ENCODE measurements at regions not wholly inside any gene's neighbourhood (a gene's known extent, or its start where the extent isn't known, plus 50 kb on each side); places are given as distances from the start of the nearest gene placed in this dataset.

- Mint-ChIP-seq H3K4me3 (no peak overlapping the region), H3K27ac (peak overlapping the region in 1 of 7 donors; percentile 83), H3K36me3 (no peaks in the 10 kb centered on the region), H3K9me3 (peaks cover 0 to 2% (median 0%) of the 10 kb centered on the region in 7 donors), H3K27me3 (ENCODE audit: low read depth in 3 of 3) (peaks cover 0 to 3% (median 0%) of the 10 kb centered on the region in 3 donors), H3K4me1 (no peaks in the 10 kb centered on the region)
- H2AFZ ChIP-seq (ENCODE audit: insufficient read depth, low read depth, low read length, poor library complexity, severe bottlenecking), result no peak overlapping the region
- H3K4me3 ChIP-seq (replicated peaks in 1 of 3; ENCODE audit: low read depth in 2 of 3, low read length in 3 of 3), result no peak overlapping the region
- H3K4me2 ChIP-seq (replicated peaks; ENCODE audit: extremely low read depth, low read length, poor library complexity, severe bottlenecking), result no peak overlapping the region
- no peaks in the 10 kb centered on the region for H3K9me3 ChIP-seq (replicated peaks in 1 of 2; ENCODE audit: control insufficient read depth in 1 of 2, insufficient read depth in 1 of 2, low read length in 2 of 2)
- H3K4me1 ChIP-seq (ENCODE audit: control insufficient read depth in 1 of 2, insufficient read depth in 2 of 2, low read length in 2 of 2), result no peaks in the 10 kb centered on the region
- H3K27ac ChIP-seq (ENCODE audit: low read depth in 1 of 2, low read length in 2 of 2), result no peak overlapping the region
- H3K27me3 ChIP-seq (ENCODE audit: control insufficient read depth in 2 of 2, insufficient read depth in 2 of 2, low read length in 2 of 2), result no peaks in the 10 kb centered on the region
- 100% methylated on average over 3 of the region's 6 CpGs for WGBS (ENCODE audit: insufficient coverage)
- no peak for TF ChIP-seq CTCF (IDR thresholded peaks at IDR 0.05)
- no peaks in the 10 kb centered on the region for H3K79me2 ChIP-seq (ENCODE audit: insufficient read depth, low read length)
- intact Hi-C loops (cut with micrococcal nuclease), result no loop called here
- H3K9ac ChIP-seq (ENCODE audit: insufficient read depth, low read length, poor library complexity, severe bottlenecking), result no peak overlapping the region
- H3K36me3 ChIP-seq (replicated peaks in 1 of 2; ENCODE audit: control insufficient read depth in 1 of 2, insufficient read depth in 2 of 2, low read length in 2 of 2), result no peaks in the 10 kb centered on the region
- no peaks in the 10 kb centered on the region for H4K20me1 ChIP-seq (ENCODE audit: insufficient read depth, low read length)
- no peak for DNase-seq
Observed at GRCh38 chr6:15837205-15837604, 174.4 kb upstream of the DTNBP1 start.

- no peak for TF ChIP-seq CTCF (IDR thresholded peaks at IDR 0.05)
- peaks cover 0 to 2% (median 0%) of the 10 kb centered on the region in 3 donors for H3K27me3 Mint-ChIP-seq (ENCODE audit: low read depth in 3 of 3)
- H3K4me1 ChIP-seq (ENCODE audit: control insufficient read depth in 1 of 2, insufficient read depth in 2 of 2, low read length in 2 of 2), result no peaks in the 10 kb centered on the region
- H3K27ac Mint-ChIP-seq, result no peak overlapping the region
- intact Hi-C loops (cut with micrococcal nuclease), result no loop called here
- H4K20me1 ChIP-seq (ENCODE audit: insufficient read depth, low read length), result no peaks in the 10 kb centered on the region
- peaks cover 7% of the 10 kb centered on the region for H3K4me1 Mint-ChIP-seq
- H3K9me3 Mint-ChIP-seq, result peaks cover 0 to 2% (median 0%) of the 10 kb centered on the region in 7 donors
- H3K36me3 ChIP-seq (replicated peaks in 1 of 2; ENCODE audit: control insufficient read depth in 1 of 2, insufficient read depth in 2 of 2, low read length in 2 of 2), result no peaks in the 10 kb centered on the region
- no peak overlapping the region for H2AFZ ChIP-seq (ENCODE audit: insufficient read depth, low read depth, low read length, poor library complexity, severe bottlenecking)
- no peak overlapping the region for H3K4me3 ChIP-seq (replicated peaks in 1 of 3; ENCODE audit: low read depth in 2 of 3, low read length in 3 of 3)
- H3K4me3 Mint-ChIP-seq, result no peak overlapping the region
- no peak overlapping the region for H3K27ac ChIP-seq (ENCODE audit: low read depth in 1 of 2, low read length in 2 of 2)
- no peaks in the 10 kb centered on the region for H3K36me3 Mint-ChIP-seq
- H3K9ac ChIP-seq (ENCODE audit: insufficient read depth, low read length, poor library complexity, severe bottlenecking), result no peak overlapping the region
- no CpG with 5 or more reads among the region's 1 CpG for WGBS (ENCODE audit: insufficient coverage)
- no peaks in the 10 kb centered on the region for H3K9me3 ChIP-seq (replicated peaks in 1 of 2; ENCODE audit: control insufficient read depth in 1 of 2, insufficient read depth in 1 of 2, low read length in 2 of 2)
- H3K79me2 ChIP-seq (ENCODE audit: insufficient read depth, low read length), result no peaks in the 10 kb centered on the region
- no peaks in the 10 kb centered on the region for H3K27me3 ChIP-seq (ENCODE audit: control insufficient read depth in 2 of 2, insufficient read depth in 2 of 2, low read length in 2 of 2)
- DNase-seq, result no peak
- no peak overlapping the region for H3K4me2 ChIP-seq (replicated peaks; ENCODE audit: extremely low read depth, low read length, poor library complexity, severe bottlenecking)
Observed at GRCh38 chr6:15832841-15833240, 170.0 kb upstream of the DTNBP1 start.

All from CD14-positive monocyte (primary cell).